H9 (cell line): ENCODE measurements at regions not wholly inside any gene's neighbourhood (a gene's known extent, or its start where the extent isn't known, plus 50 kb on each side); places are given as distances from the start of the nearest gene placed in this dataset.

ENCODE experiments used
- DNase-seq: peaks from one replicate; pipeline ENCODE4 v3.0.0-alpha.2; 2017
- H2AFZ ChIP-seq: one replicate; pipeline ENCODE4 v1.6.1; 2013; ENCODE audit warnings: mild to moderate bottlenecking, low read length, control low read depth, moderate library complexity
- H2AK5ac ChIP-seq: 2 replicates; pipeline ENCODE4 v1.6.1; 2013; ENCODE audit warnings: low read length, control low read depth, mixed read lengths; ENCODE audit not compliant: insufficient read length
- H2BK120ac ChIP-seq: one replicate; pipeline ENCODE4 v1.6.1; 2013; ENCODE audit warnings: low read depth, mild to moderate bottlenecking, low read length, control low read depth, inconsistent platforms; ENCODE audit not compliant: poor library complexity, severe bottlenecking
- H2BK12ac ChIP-seq: 2 replicates; pipeline ENCODE4 v1.6.1; 2013; ENCODE audit warnings: low read length, control low read depth, mixed read lengths, low read depth; ENCODE audit not compliant: insufficient read length
- H2BK15ac ChIP-seq: 2 replicates; pipeline ENCODE4 v1.6.1; 2013; ENCODE audit warnings: low read depth, low read length, control low read depth
- H2BK20ac ChIP-seq: one replicate; pipeline ENCODE4 v1.6.1; 2013; ENCODE audit warnings: low read depth, mild to moderate bottlenecking, low read length, control low read depth, inconsistent platforms; ENCODE audit not compliant: poor library complexity, severe bottlenecking
- H2BK5ac ChIP-seq: 2 replicates; pipeline ENCODE4 v1.6.1; 2013; ENCODE audit warnings: low read length, control low read depth, mixed read lengths; ENCODE audit not compliant: insufficient read length
- H3K14ac ChIP-seq: 2 replicates; pipeline ENCODE4 v1.6.1; 2013; ENCODE audit warnings: low read length, control low read depth; ENCODE audit not compliant: insufficient read depth
- H3K18ac ChIP-seq: 2 replicates; pipeline ENCODE4 v1.6.1; 2013; ENCODE audit warnings: low read depth, mild to moderate bottlenecking, mixed read lengths, low read length, control low read depth; ENCODE audit not compliant: insufficient read length
- H3K23ac ChIP-seq: 2 replicates; pipeline ENCODE4 v1.6.1; 2013; ENCODE audit warnings: low read length, control low read depth, mixed read lengths, low read depth; ENCODE audit not compliant: insufficient read length
- H3K23me2 ChIP-seq: 2 replicates; pipeline ENCODE4 v1.6.1; 2013; ENCODE audit warnings: low read depth, mild to moderate bottlenecking, mixed read lengths, low read length, control low read depth; ENCODE audit not compliant: insufficient read length, poor library complexity, severe bottlenecking
- H3K27ac ChIP-seq: 2 replicates; pipeline ENCODE4 v1.5.1; 2013; ENCODE audit warnings: low read length, control low read depth, mixed read lengths, low read depth; ENCODE audit not compliant: insufficient read length
- H3K27me3 ChIP-seq: 2 replicates; pipeline ENCODE4 v1.6.1; 2013; ENCODE audit warnings: low read length, control low read depth, inconsistent platforms; ENCODE audit not compliant: insufficient read depth
- H3K4ac ChIP-seq: 2 replicates; pipeline ENCODE4 v1.6.1; 2013; ENCODE audit warnings: low read depth, mild to moderate bottlenecking, control low read depth, inconsistent platforms, low read length, moderate library complexity
- H3K4me1 ChIP-seq: 2 replicates; pipeline ENCODE4 v1.6.1; 2013; ENCODE audit warnings: low read length, control low read depth, inconsistent platforms; ENCODE audit not compliant: insufficient read depth
- H3K4me2 ChIP-seq: 2 replicates; pipeline ENCODE4 v1.6.1; 2013; ENCODE audit warnings: low read length, control low read depth, mixed read lengths; ENCODE audit not compliant: insufficient read length, insufficient read depth
- H3K56ac ChIP-seq: 2 replicates; pipeline ENCODE4 v1.6.1; 2013; ENCODE audit warnings: low read depth, mild to moderate bottlenecking, mixed read lengths, low read length, control low read depth; ENCODE audit not compliant: insufficient read length
- H3K79me1 ChIP-seq: 2 replicates; pipeline ENCODE4 v1.6.1; 2013; ENCODE audit warnings: low read depth, mild to moderate bottlenecking, moderate library complexity, low read length, control low read depth, inconsistent platforms; ENCODE audit not compliant: insufficient read depth, poor library complexity, severe bottlenecking
- H3K79me2 ChIP-seq: 2 replicates; pipeline ENCODE4 v1.6.1; 2013; ENCODE audit warnings: low read length, control low read depth, inconsistent platforms; ENCODE audit not compliant: insufficient read depth
- H3K9ac ChIP-seq: 2 replicates; pipeline ENCODE4 v1.6.1; 2013; ENCODE audit warnings: low read length, control low read depth, mixed read lengths; ENCODE audit not compliant: insufficient read length; ENCODE audit errors: extremely low read depth
- H3K9me3 ChIP-seq: one replicate; pipeline ENCODE4 v1.6.1; 2013; ENCODE audit warnings: low read depth, low read length, inconsistent platforms; ENCODE audit not compliant: control insufficient read depth
- H3T11ph ChIP-seq: one replicate; pipeline ENCODE4 v1.6.1; 2013; ENCODE audit warnings: mild to moderate bottlenecking, low read length, control low read depth, inconsistent platforms
- H4K20me1 ChIP-seq: one replicate; pipeline ENCODE4 v1.6.1; 2013; ENCODE audit not compliant: control insufficient read depth, insufficient read length, insufficient read depth
- H4K5ac ChIP-seq: 2 replicates; pipeline ENCODE4 v1.6.1; 2013; ENCODE audit warnings: low read depth, mild to moderate bottlenecking, mixed read lengths, low read length, control low read depth; ENCODE audit not compliant: insufficient read length
- H4K8ac ChIP-seq: replicated peaks from 2 replicates; pipeline ENCODE4 v1.6.1; 2013; ENCODE audit warnings: low read length, control low read depth, mixed read lengths, low read depth; ENCODE audit not compliant: insufficient read length
- H4K91ac ChIP-seq: 2 replicates; pipeline ENCODE4 v1.6.1; 2013; ENCODE audit warnings: low read depth, mild to moderate bottlenecking, moderate library complexity, mixed read lengths, low read length, control low read depth; ENCODE audit not compliant: insufficient read length
- H3K27ac Mint-ChIP-seq, 3 experiments: 2 replicates in 2 of 3; 3 replicates in 1 of 3; pipeline ENCODE4 v1.8.0; 2020 to 2021; ENCODE audit warnings: mixed read lengths in 3 of 3, mild to moderate bottlenecking in 1 of 3, moderate library complexity in 1 of 3
- H3K27me3 Mint-ChIP-seq: 2 replicates; pipeline ENCODE4 v1.8.0; 2021; ENCODE audit warnings: low read depth, mild to moderate bottlenecking, moderate library complexity, mixed read lengths
- H3K36me3 Mint-ChIP-seq, 3 experiments: 2 replicates in 2 of 3; 3 replicates in 1 of 3; pipeline ENCODE4 v1.8.0; 2020 to 2021; ENCODE audit warnings: low read depth in 3 of 3, mixed read lengths in 3 of 3; ENCODE audit not compliant: insufficient read depth in 1 of 3
- H3K4me1 Mint-ChIP-seq, 2 experiments: 2 replicates each; pipeline ENCODE4 v1.8.0; 2020; ENCODE audit warnings: mixed read lengths in 2 of 2
- H3K4me3 Mint-ChIP-seq, 2 experiments: 2 replicates in 1 of 2; 3 replicates in 1 of 2; pipeline ENCODE4 v1.8.0; 2020 to 2021; ENCODE audit warnings: mild to moderate bottlenecking in 2 of 2, mixed read lengths in 2 of 2, moderate library complexity in 1 of 2
- H3K9me3 Mint-ChIP-seq, 2 experiments: 2 replicates in 1 of 2; 3 replicates in 1 of 2; pipeline ENCODE4 v1.8.0; 2020; ENCODE audit warnings: mild to moderate bottlenecking in 2 of 2, mixed read lengths in 2 of 2, moderate library complexity in 1 of 2
- CTCF ChIP-seq: fragments of 200-600 bp; sonication (generic); conservative IDR thresholded peaks from 3 replicates; pipeline ENCODE4 v1.8.0; 2021; ENCODE audit warnings: antibody characterized with exemption, mild to moderate bottlenecking

GRCh38 chr5:14968796-14969195 is 97.2 kb upstream of the ANKH start:
- no peak overlapping the region for H3K14ac ChIP-seq
- H3K79me1 ChIP-seq, result no peaks in the 10 kb centered on the region
- TF ChIP-seq CTCF, result no peak
- no peak overlapping the region for H3T11ph ChIP-seq
- no peak overlapping the region for H2AFZ ChIP-seq
- H2BK12ac ChIP-seq, result no peak overlapping the region
- no peak overlapping the region for H2BK5ac ChIP-seq
- Mint-ChIP-seq H3K36me3 (no peaks in the 10 kb centered on the region; a peak in 1 of 7 replicates), H3K27ac (no peak overlapping the region), H3K9me3 (no peaks in the 10 kb centered on the region), H3K4me3 (no peak overlapping the region), H3K27me3 (no peaks in the 10 kb centered on the region; the same call in 1 of the 2 replicates), H3K4me1 (no peaks in the 10 kb centered on the region)
- H2BK120ac ChIP-seq, result no peak overlapping the region
- DNase-seq, result no peak
- H3K18ac ChIP-seq, result no peak overlapping the region
- no peak overlapping the region for H4K91ac ChIP-seq
- H3K23ac ChIP-seq, result no peak overlapping the region
- no peaks in the 10 kb centered on the region for H3K9me3 ChIP-seq
- H2BK20ac ChIP-seq, result no peak overlapping the region
- H2BK15ac ChIP-seq, result no peak overlapping the region
- H3K9ac ChIP-seq, result no peak overlapping the region
- no peaks in the 10 kb centered on the region for H3K23me2 ChIP-seq
- no peak overlapping the region for H3K56ac ChIP-seq
- no peak overlapping the region for H2AK5ac ChIP-seq
- H4K5ac ChIP-seq, result no peak overlapping the region
- no peaks in the 10 kb centered on the region for H3K79me2 ChIP-seq
- H3K4ac ChIP-seq, result no peak overlapping the region
- no peaks in the 10 kb centered on the region for H3K27me3 ChIP-seq
- no peak overlapping the region for H3K27ac ChIP-seq
- no peaks in the 10 kb centered on the region for H3K4me1 ChIP-seq
- H4K8ac ChIP-seq, result no peak overlapping the region
- no peaks in the 10 kb centered on the region for H4K20me1 ChIP-seq
- H3K4me2 ChIP-seq, result no peak overlapping the region
